CD14-positive monocyte (primary cell): ENCODE measurements at regions not wholly inside any gene's neighbourhood (a gene's known extent, or its start where the extent isn't known, plus 50 kb on each side); places are given as distances from the start of the nearest gene placed in this dataset.

ENCODE experiments used
- DNase-seq, 3 donors: peaks; one replicate each; pipeline ENCODE4 v3.0.0-alpha.2; 2011 to 2022
- H2AFZ ChIP-seq: 2 replicates; pipeline ENCODE4 v1.6.0; 2012; ENCODE audit warnings: mild to moderate bottlenecking, low read depth, low read length, inconsistent platforms; ENCODE audit not compliant: insufficient read depth, poor library complexity, severe bottlenecking
- H3K27ac ChIP-seq, 2 donors: 1 replicate in 1 of 2; 2 replicates in 1 of 2; pipeline ENCODE4 v1.5.1; 2012 to 2013; ENCODE audit warnings: low read length in 2 of 2, control low read depth in 1 of 2, inconsistent platforms in 1 of 2, low read depth in 1 of 2, mild to moderate bottlenecking in 1 of 2
- H3K27me3 ChIP-seq, 2 donors: one replicate each; pipeline versions ENCODE4 v1.6.0 to v1.6.1; 2011 to 2013; ENCODE audit warnings: low read length in 2 of 2; ENCODE audit not compliant: control insufficient read depth in 2 of 2, insufficient read depth in 2 of 2
- H3K36me3 ChIP-seq, 2 donors: replicated peaks in 1 of 2; 1 replicate in 1 of 2; 2 replicates in 1 of 2; pipeline versions ENCODE4 v1.5.1 to v1.6.1; 2012 to 2013; ENCODE audit warnings: low read length in 2 of 2, control low read depth in 1 of 2, inconsistent platforms in 1 of 2, mild to moderate bottlenecking in 1 of 2; ENCODE audit not compliant: insufficient read depth in 2 of 2, control insufficient read depth in 1 of 2
- H3K4me1 ChIP-seq, 2 donors: 1 replicate in 1 of 2; 2 replicates in 1 of 2; pipeline versions ENCODE4 v1.5.1 to v1.6.1; 2012 to 2013; ENCODE audit warnings: low read length in 2 of 2, control low read depth in 1 of 2, inconsistent platforms in 1 of 2, mild to moderate bottlenecking in 1 of 2, moderate library complexity in 1 of 2; ENCODE audit not compliant: insufficient read depth in 2 of 2, control insufficient read depth in 1 of 2
- H3K4me2 ChIP-seq: replicated peaks from 2 replicates; pipeline ENCODE3; 2012; ENCODE audit warnings: low read length, moderate library complexity, mild to moderate bottlenecking; ENCODE audit not compliant: poor library complexity, severe bottlenecking; ENCODE audit errors: extremely low read depth
- H3K4me3 ChIP-seq, 3 experiments: fragments of 200-600 bp in 1 of 3; sonication (generic) in 1 of 3; replicated peaks in 1 of 3; 1 replicate in 2 of 3; 2 replicates in 1 of 3; pipeline ENCODE4 v1.5.1; 2011 to 2013; ENCODE audit warnings: low read length in 3 of 3, mild to moderate bottlenecking in 3 of 3, control low read depth in 2 of 3, low read depth in 2 of 3, inconsistent platforms in 1 of 3, moderate library complexity in 1 of 3
- H3K79me2 ChIP-seq: 2 replicates; pipeline ENCODE4 v1.6.0; 2012; ENCODE audit warnings: mild to moderate bottlenecking, control low read depth, inconsistent platforms, low read length, moderate library complexity; ENCODE audit not compliant: insufficient read depth
- H3K9ac ChIP-seq: 2 replicates; pipeline ENCODE4 v1.6.0; 2017; ENCODE audit warnings: low read length, mild to moderate bottlenecking; ENCODE audit not compliant: insufficient read depth, poor library complexity, severe bottlenecking
- H3K9me3 ChIP-seq, 2 donors: replicated peaks in 1 of 2; 1 replicate in 1 of 2; 2 replicates in 1 of 2; pipeline versions ENCODE4 v1.5.1 to v1.6.1; 2012 to 2013; ENCODE audit warnings: low read length in 2 of 2, control low read depth in 1 of 2; ENCODE audit not compliant: control insufficient read depth in 1 of 2, insufficient read depth in 1 of 2
- H4K20me1 ChIP-seq: 2 replicates; pipeline ENCODE4 v1.6.0; 2012; ENCODE audit warnings: mild to moderate bottlenecking, low read length, control low read depth, moderate library complexity; ENCODE audit not compliant: insufficient read depth
- H3K27ac Mint-ChIP-seq, 7 donors: one replicate each; pipeline ENCODE4 v1.8.0; 2020; ENCODE audit warnings: mild to moderate bottlenecking in 7 of 7, mixed read lengths in 7 of 7, moderate library complexity in 6 of 7, inconsistent platforms in 2 of 7
- H3K27me3 Mint-ChIP-seq, 3 donors: one replicate each; pipeline ENCODE4 v1.8.0; 2021 to 2022; ENCODE audit warnings: low read depth in 3 of 3, mild to moderate bottlenecking in 3 of 3, mixed read lengths in 3 of 3, moderate library complexity in 3 of 3, inconsistent platforms in 1 of 3
- H3K36me3 Mint-ChIP-seq, 2 donors: one replicate each; pipeline ENCODE4 v1.8.0; 2020; ENCODE audit warnings: mixed read lengths in 2 of 2, inconsistent platforms in 1 of 2, mild to moderate bottlenecking in 1 of 2
- H3K4me1 Mint-ChIP-seq: one replicate; pipeline ENCODE4 v1.8.0; 2020; ENCODE audit warnings: mild to moderate bottlenecking, mixed read lengths
- H3K4me3 Mint-ChIP-seq, 2 donors: one replicate each; pipeline ENCODE4 v1.8.0; 2020; ENCODE audit warnings: mild to moderate bottlenecking in 2 of 2, mixed read lengths in 2 of 2, moderate library complexity in 1 of 2
- H3K9me3 Mint-ChIP-seq, 7 donors: one replicate each; pipeline ENCODE4 v1.8.0; 2020 to 2022; ENCODE audit warnings: mixed read lengths in 7 of 7, mild to moderate bottlenecking in 6 of 7, moderate library complexity in 6 of 7, inconsistent platforms in 2 of 7
- CTCF ChIP-seq: fragments of 200-600 bp; IDR thresholded peaks from one replicate; pipeline ENCODE4 v1.8.0; 2022; ENCODE audit warnings: antibody characterized with exemption, mild to moderate bottlenecking
- WGBS: methylation state at CpG from one replicate; pipeline ENCODE4 v1.1.5; 2013; ENCODE audit warnings: missing lambda C conversion rate; ENCODE audit not compliant: insufficient coverage; 5-methylcytosine and 5-hydroxymethylcytosine counted together
- intact Hi-C, 2 donors: fragments of 100-400 bp; cut with micrococcal nuclease; formaldehyde crosslinking; loops; one replicate each; pipeline versions ENCODE4 v1.15.0 to v1.15.1; 2023

- WGBS: no CpG with 5 or more reads among the region's 2 CpGs
- H3K27ac Mint-ChIP-seq: no peak overlapping the region
- H3K27ac ChIP-seq: no peak overlapping the region
Observed at GRCh38 chr7:91414734-91415133, 150.5 kb downstream of the FZD1 start.

GRCh38 chr7:91416155-91416865 is 152.1 kb downstream of the FZD1 start:
- Histone ChIP-seq H4K20me1 (no peaks in the 10 kb centered on the region), H3K4me2 (no peak overlapping the region), H2AFZ (no peak overlapping the region), H3K36me3 (no peaks in the 10 kb centered on the region), H3K9ac (no peak overlapping the region), H3K9me3 (no peaks in the 10 kb centered on the region), H3K79me2 (no peaks in the 10 kb centered on the region), H3K27me3 (no peaks in the 10 kb centered on the region), H3K4me1 (no peaks in the 10 kb centered on the region), H3K4me3 (no peak overlapping the region), H3K27ac (no peak overlapping the region)
- Mint-ChIP-seq H3K9me3 (peaks cover 0 to 2% (median 0%) of the 10 kb centered on the region in 7 donors), H3K4me3 (no peak overlapping the region), H3K4me1 (peaks cover 11% of the 10 kb centered on the region), H3K27ac (no peak overlapping the region), H3K27me3 (peaks cover 0 to 2% (median 0%) of the 10 kb centered on the region in 3 donors), H3K36me3 (no peaks in the 10 kb centered on the region)
- WGBS: 100% methylated on average over 1 of the region's 4 CpGs
- no peak for DNase-seq
- intact Hi-C loops: no loop called here
- TF ChIP-seq CTCF: no peak

More at GRCh38 chr7:91414734-91415133, 150.5 kb downstream of the FZD1 start:
- H3K4me1 ChIP-seq: no peaks in the 10 kb centered on the region
- H2AFZ ChIP-seq: no peak overlapping the region
- H3K4me1 Mint-ChIP-seq: peaks cover 16% of the 10 kb centered on the region
- no peaks in the 10 kb centered on the region for H3K9me3 ChIP-seq
- no peak overlapping the region for H3K4me2 ChIP-seq
- H3K27me3 Mint-ChIP-seq: peaks cover 0 to 2% (median 0%) of the 10 kb centered on the region in 3 donors
- intact Hi-C loops: no loop called here
- H3K4me3 Mint-ChIP-seq: no peak overlapping the region
- TF ChIP-seq CTCF: no peak
- no peaks in the 10 kb centered on the region for H3K9me3 Mint-ChIP-seq
- H3K79me2 ChIP-seq: no peaks in the 10 kb centered on the region
- no peak overlapping the region for H3K4me3 ChIP-seq
- DNase-seq: no peak
- no peaks in the 10 kb centered on the region for H3K36me3 Mint-ChIP-seq
- no peak overlapping the region for H3K9ac ChIP-seq
- H3K27me3 ChIP-seq: no peaks in the 10 kb centered on the region
- H3K36me3 ChIP-seq: no peaks in the 10 kb centered on the region
- H4K20me1 ChIP-seq: no peaks in the 10 kb centered on the region
